ENCODE measurements at regions not wholly inside any gene's neighbourhood (a gene's known extent, or its start where the extent isn't known, plus 50 kb on each side); places are given as distances from the start of the nearest gene placed in this dataset.

- Mint-ChIP-seq H3K27me3 (no peaks in the 10 kb centered on the region), H3K4me3 (no peak overlapping the region), H3K27ac (no peak overlapping the region), H3K36me3 (ENCODE audit: low read depth) (no peaks in the 10 kb centered on the region), H3K9me3 (ENCODE audit: low read depth) (no peaks in the 10 kb centered on the region), H3K4me1 (peaks cover 5% of the 10 kb centered on the region)
- ChIA-PET POLR2A (no interaction called here), CTCF (no interaction called here)
- no peak for ATAC-seq
- intact Hi-C loops (cut with DNase I, micrococcal nuclease) = loop anchor here in 1 of 2 experiments (5.0 kb wide), 1 partner anchor 294 kb away; no protein-coding TSS in a partner anchor
- no peak for DNase-seq
These were observed 364.2 kb downstream of the KLF5 start for GRCh38 chr13:73422973-73423372.

GRCh38 chr13:73421310-73421912 is 362.6 kb downstream of the KLF5 start:
- peak; percentile 94 for ATAC-seq
- no peaks in the 10 kb centered on the region for H3K27me3 Mint-ChIP-seq
- peak; percentile 52 for DNase-seq
- ChIA-PET CTCF (interaction anchor here (0.6 to 0.8 kb wide), 3 partner anchors 84 to 364 kb away, joined by 3 to 4 read pairs (median 3); no protein-coding TSS in a partner anchor), POLR2A (no interaction called here)
- peaks cover 5% of the 10 kb centered on the region for H3K4me1 Mint-ChIP-seq
- intact Hi-C loops (cut with DNase I, micrococcal nuclease) = loop anchor here (1.0 to 5.0 kb wide), 4 partner anchors 117 to 363 kb away; partner anchors contain the start of gene KLF5 (in 1 of the 2)
- H3K36me3 Mint-ChIP-seq (ENCODE audit: low read depth) = no peaks in the 10 kb centered on the region
- no peak overlapping the region for H3K4me3 Mint-ChIP-seq
- H3K27ac Mint-ChIP-seq = no peak overlapping the region
- H3K9me3 Mint-ChIP-seq (ENCODE audit: low read depth) = no peaks in the 10 kb centered on the region

- Mint-ChIP-seq H3K9me3 (ENCODE audit: low read depth) (no peaks in the 10 kb centered on the region), H3K27me3 (no peaks in the 10 kb centered on the region), H3K4me3 (no peak overlapping the region), H3K4me1 (peaks cover 5% of the 10 kb centered on the region), H3K27ac (no peak overlapping the region), H3K36me3 (ENCODE audit: low read depth) (no peaks in the 10 kb centered on the region)
- ChIA-PET POLR2A (no interaction called here), CTCF (no interaction called here)
- DNase-seq (no peak), ATAC-seq (no peak)
- intact Hi-C loops (cut with DNase I, micrococcal nuclease) = no loop called here
These were observed 360.4 kb downstream of the KLF5 start for GRCh38 chr13:73419186-73419585.

GRCh38 chr13:73417012-73417615 is 358.3 kb downstream of the KLF5 start:
- Mint-ChIP-seq H3K36me3 (ENCODE audit: low read depth) (no peaks in the 10 kb centered on the region), H3K9me3 (ENCODE audit: low read depth) (no peaks in the 10 kb centered on the region), H3K4me1 (peaks cover 3% of the 10 kb centered on the region), H3K4me3 (no peak overlapping the region), H3K27me3 (no peaks in the 10 kb centered on the region), H3K27ac (no peak overlapping the region)
- intact Hi-C loops (cut with DNase I, micrococcal nuclease) = no loop called here
- no peak for DNase-seq
- ChIA-PET CTCF (no interaction called here), POLR2A (no interaction called here)
- ATAC-seq = no peak

GRCh38 chr13:73416093-73416492 is 357.3 kb downstream of the KLF5 start:
- no peaks in the 10 kb centered on the region for H3K9me3 Mint-ChIP-seq (ENCODE audit: low read depth)
- H3K27ac Mint-ChIP-seq = no peak overlapping the region
- ATAC-seq (no peak), DNase-seq (no peak)
- H3K27me3 Mint-ChIP-seq = no peaks in the 10 kb centered on the region
- H3K4me1 Mint-ChIP-seq = no peaks in the 10 kb centered on the region
- CTCF ChIA-PET = no interaction called here
- no peak overlapping the region for H3K4me3 Mint-ChIP-seq
- H3K36me3 Mint-ChIP-seq (ENCODE audit: low read depth) = no peaks in the 10 kb centered on the region
- intact Hi-C loops (cut with DNase I, micrococcal nuclease) = no loop called here
- POLR2A ChIA-PET = no interaction called here

- Mint-ChIP-seq H3K36me3 (ENCODE audit: low read depth) (no peaks in the 10 kb centered on the region), H3K4me3 (no peak overlapping the region), H3K4me1 (no peaks in the 10 kb centered on the region), H3K27ac (no peak overlapping the region), H3K27me3 (no peaks in the 10 kb centered on the region), H3K9me3 (ENCODE audit: low read depth) (no peaks in the 10 kb centered on the region)
- ChIA-PET CTCF (no interaction called here), POLR2A (no interaction called here)
- intact Hi-C loops (cut with DNase I, micrococcal nuclease) = no loop called here
- ATAC-seq = no peak
- DNase-seq = no peak
These were observed 354.9 kb downstream of the KLF5 start for GRCh38 chr13:73413656-73414055.

- no peaks in the 10 kb centered on the region for H3K4me1 Mint-ChIP-seq
- intact Hi-C loops (cut with DNase I, micrococcal nuclease) = no loop called here
- H3K4me3 Mint-ChIP-seq = no peak overlapping the region
- CTCF ChIA-PET = no interaction called here
- POLR2A ChIA-PET = no interaction called here
- no peak for DNase-seq
- no peaks in the 10 kb centered on the region for H3K36me3 Mint-ChIP-seq (ENCODE audit: low read depth)
- H3K27me3 Mint-ChIP-seq = no peaks in the 10 kb centered on the region
- ATAC-seq = no peak
- H3K27ac Mint-ChIP-seq = no peak overlapping the region
- H3K9me3 Mint-ChIP-seq (ENCODE audit: low read depth) = no peaks in the 10 kb centered on the region
These were observed 354.1 kb downstream of the KLF5 start for GRCh38 chr13:73412933-73413332.

GRCh38 chr13:73411067-73411809 is 352.4 kb downstream of the KLF5 start:
- Mint-ChIP-seq H3K4me1 (no peaks in the 10 kb centered on the region), H3K4me3 (no peak overlapping the region), H3K27ac (no peak overlapping the region), H3K27me3 (no peaks in the 10 kb centered on the region), H3K9me3 (ENCODE audit: low read depth) (no peaks in the 10 kb centered on the region), H3K36me3 (ENCODE audit: low read depth) (no peaks in the 10 kb centered on the region)
- ATAC-seq (no peak), DNase-seq (no peak)
- CTCF ChIA-PET = interaction anchor here (0.7 kb wide), 1 partner anchor 61 kb away, joined by 3 read pairs; no protein-coding TSS in a partner anchor
- intact Hi-C loops (cut with DNase I, micrococcal nuclease) = no loop called here
- POLR2A ChIA-PET = no interaction called here

- no peak for DNase-seq
- no peaks in the 10 kb centered on the region for H3K9me3 Mint-ChIP-seq (ENCODE audit: low read depth)
These were observed 347.6 kb downstream of the KLF5 start for GRCh38 chr13:73406454-73406853.

GRCh38 chr13:73404581-73404980 is 345.8 kb downstream of the KLF5 start:
- DNase-seq (no peak), ATAC-seq (no peak)
- intact Hi-C loops (cut with DNase I, micrococcal nuclease) = no loop called here
- no peaks in the 10 kb centered on the region for H3K36me3 Mint-ChIP-seq (ENCODE audit: low read depth)
- H3K27ac Mint-ChIP-seq = no peak overlapping the region
- H3K27me3 Mint-ChIP-seq = no peaks in the 10 kb centered on the region
- POLR2A ChIA-PET = no interaction called here
- no peak overlapping the region for H3K4me3 Mint-ChIP-seq
- H3K4me1 Mint-ChIP-seq = no peaks in the 10 kb centered on the region
- H3K9me3 Mint-ChIP-seq (ENCODE audit: low read depth) = no peaks in the 10 kb centered on the region
- CTCF ChIA-PET = no interaction called here

More at GRCh38 chr13:73406454-73406853, 347.6 kb downstream of the KLF5 start:
- intact Hi-C loops (cut with DNase I, micrococcal nuclease) = no loop called here
- Mint-ChIP-seq H3K4me3 (no peak overlapping the region), H3K27ac (no peak overlapping the region), H3K36me3 (ENCODE audit: low read depth) (no peaks in the 10 kb centered on the region), H3K27me3 (no peaks in the 10 kb centered on the region), H3K4me1 (no peaks in the 10 kb centered on the region)
- no peak for ATAC-seq
- POLR2A ChIA-PET = no interaction called here
- CTCF ChIA-PET = interaction anchor here (0.6 to 0.7 kb wide), 2 partner anchors 127 to 389 kb away, joined by 3 to 4 read pairs; no protein-coding TSS in a partner anchor

- intact Hi-C loops (cut with DNase I, micrococcal nuclease) = no loop called here
These were observed 344.7 kb downstream of the KLF5 start for GRCh38 chr13:73403355-73404120.

More at GRCh38 chr13:73403355-73404120, 344.7 kb downstream of the KLF5 start:
- ATAC-seq (no peak), DNase-seq (no peak)
- no peaks in the 10 kb centered on the region for H3K4me1 Mint-ChIP-seq
- H3K27ac Mint-ChIP-seq = no peak overlapping the region
- H3K4me3 Mint-ChIP-seq = no peak overlapping the region
- H3K9me3 Mint-ChIP-seq (ENCODE audit: low read depth) = no peaks in the 10 kb centered on the region
- CTCF ChIA-PET = interaction anchor here (0.9 kb wide), 1 partner anchor 30 kb away, joined by 3 read pairs; no protein-coding TSS in a partner anchor
- no peaks in the 10 kb centered on the region for H3K27me3 Mint-ChIP-seq
- POLR2A ChIA-PET = no interaction called here
- no peaks in the 10 kb centered on the region for H3K36me3 Mint-ChIP-seq (ENCODE audit: low read depth)
